Dermis blood vessel endothelial cell (primary cell): ENCODE measurements at regions not wholly inside any gene's neighbourhood (a gene's known extent, or its start where the extent isn't known, plus 50 kb on each side); places are given as distances from the start of the nearest gene placed in this dataset.
A peak's percentile ranks its signal among the peaks of the same experiment; 100 is the strongest.

Source experiments
- DNase-seq: peaks from one replicate; pipeline ENCODE4 v3.0.0; 2010

GRCh38 chr14:85254711-85255110 is 275.2 kb upstream of the FLRT2 start:
- no peak for DNase-seq

- no peak for DNase-seq
Observed at GRCh38 chr14:85257287-85257686, 272.7 kb upstream of the FLRT2 start.

GRCh38 chr14:85263916-85264675 is 265.8 kb upstream of the FLRT2 start:
- DNase-seq: no peak

- peak; percentile 83 for DNase-seq
Observed at GRCh38 chr14:85273099-85273677, 256.8 kb upstream of the FLRT2 start.

GRCh38 chr14:85273952-85274351 is 256.0 kb upstream of the FLRT2 start:
- DNase-seq: no peak

GRCh38 chr14:85276161-85276978 is 253.6 kb upstream of the FLRT2 start:
- no peak for DNase-seq

GRCh38 chr14:85276979-85277228 is 253.0 kb upstream of the FLRT2 start:
- DNase-seq: no peak

- no peak for DNase-seq
Observed at GRCh38 chr14:85279407-85279806, 250.5 kb upstream of the FLRT2 start.

GRCh38 chr14:85280074-85280473 is 249.9 kb upstream of the FLRT2 start:
- DNase-seq: peak; percentile 45

- no peak for DNase-seq
Observed at GRCh38 chr14:85281921-85282320, 248.0 kb upstream of the FLRT2 start.

GRCh38 chr14:85288041-85288440 is 241.9 kb upstream of the FLRT2 start:
- DNase-seq: no peak

- no peak for DNase-seq
Observed at GRCh38 chr14:85291731-85292130, 238.2 kb upstream of the FLRT2 start.

GRCh38 chr14:85293612-85294234 is 236.2 kb upstream of the FLRT2 start:
- no peak for DNase-seq

- no peak for DNase-seq
Observed at GRCh38 chr14:85295318-85295717, 234.6 kb upstream of the FLRT2 start.

GRCh38 chr14:85296456-85297210 is 233.3 kb upstream of the FLRT2 start:
- peak; percentile 69 for DNase-seq

GRCh38 chr14:85300107-85300506 is 229.8 kb upstream of the FLRT2 start:
- DNase-seq: no peak

GRCh38 chr14:85301506-85301905 is 228.4 kb upstream of the FLRT2 start:
- DNase-seq: no peak

GRCh38 chr14:85306024-85306423 is 223.9 kb upstream of the FLRT2 start:
- no peak for DNase-seq

GRCh38 chr14:85308531-85309300 is 221.2 kb upstream of the FLRT2 start:
- peak; percentile 83 for DNase-seq

GRCh38 chr14:85310491-85311272 is 219.3 kb upstream of the FLRT2 start:
- DNase-seq: peak; percentile 59

GRCh38 chr14:85313560-85314207 is 216.3 kb upstream of the FLRT2 start:
- peak; percentile 41 for DNase-seq
